HEK293T (cell line): ENCODE measurements at regions not wholly inside any gene's neighbourhood (a gene's known extent, or its start where the extent isn't known, plus 50 kb on each side); places are given as distances from the start of the nearest gene placed in this dataset.

Experiments used
- CTCF ChIA-PET: fragments of 350-600 bp; formaldehyde crosslinking; extraction: SDS; loops from one replicate; lab custom pipeline; 2021; ENCODE audit warnings: antibody characterized with exemption, inconsistent platforms; lab: Yijun Ruan, JAX
- POLR2A ChIA-PET: fragments of 350-600 bp; formaldehyde crosslinking; extraction: SDS; loops from one replicate; lab custom pipeline; 2020; ENCODE audit warnings: antibody characterized with exemption, inconsistent platforms; lab: Yijun Ruan, JAX
- DNase-seq: peaks from one replicate; pipeline ENCODE4 v3.0.0; 2012; ENCODE audit warnings: mixed read lengths; ENCODE audit errors: extremely low spot score
- ARNT ChIP-seq: fragments of 450-650 bp; IDR thresholded peaks from 2 replicates; pipeline ENCODE4 v1.6.1; 2017; ENCODE audit warnings: mild to moderate bottlenecking
- BHLHE40 ChIP-seq: fragments of 450-650 bp; IDR thresholded peaks from 2 replicates; pipeline ENCODE4 v1.6.1; 2016; ENCODE audit warnings: mild to moderate bottlenecking, moderate library complexity, borderline replicate concordance
- CTBP1 ChIP-seq: fragments of 450-650 bp; IDR thresholded peaks from 2 replicates; pipeline ENCODE4 v1.6.1; 2016; ENCODE audit warnings: borderline replicate concordance
- ELF4 ChIP-seq: fragments of 450-650 bp; IDR thresholded peaks from 2 replicates; pipeline ENCODE4 v1.6.1; 2017; ENCODE audit warnings: antibody characterized with exemption
- FOXA1 ChIP-seq: fragments of 450-650 bp; IDR thresholded peaks from 2 replicates; pipeline ENCODE4 v1.6.1; 2016; ENCODE audit warnings: mild to moderate bottlenecking
- FOXK2 ChIP-seq: fragments of 450-650 bp; IDR thresholded peaks from 2 replicates; pipeline ENCODE4 v1.6.1; 2016; ENCODE audit warnings: mild to moderate bottlenecking
- FOXM1 ChIP-seq: fragments of 450-650 bp; IDR thresholded peaks from 2 replicates; pipeline ENCODE4 v1.6.1; 2017; ENCODE audit warnings: mild to moderate bottlenecking, borderline replicate concordance
- HDGF ChIP-seq: fragments of 450-650 bp; IDR thresholded peaks from 2 replicates; pipeline ENCODE4 v1.6.1; 2017; ENCODE audit warnings: antibody characterized with exemption, borderline replicate concordance
- L3MBTL2 ChIP-seq: fragments of 450-650 bp; conservative IDR thresholded peaks from 2 replicates; pipeline ENCODE4 v1.6.1; 2016; ENCODE audit warnings: mild to moderate bottlenecking
- LEF1 ChIP-seq: fragments of 450-650 bp; IDR thresholded peaks from 2 replicates; pipeline ENCODE4 v1.6.1; 2017; ENCODE audit warnings: mild to moderate bottlenecking, borderline replicate concordance
- NFRKB ChIP-seq: fragments of 450-650 bp; IDR thresholded peaks from 2 replicates; pipeline ENCODE4 v1.6.1; 2016; ENCODE audit warnings: mild to moderate bottlenecking, moderate library complexity
- SP1 ChIP-seq: fragments of 450-650 bp; IDR thresholded peaks from 2 replicates; pipeline ENCODE4 v1.6.1; 2017
- SUZ12 ChIP-seq: fragments of 450-650 bp; IDR thresholded peaks from 2 replicates; pipeline ENCODE4 v1.6.1; 2016; ENCODE audit warnings: mild to moderate bottlenecking
- TARDBP ChIP-seq: fragments of 450-650 bp; IDR thresholded peaks from 2 replicates; pipeline ENCODE4 v1.6.1; 2016
- ZNF384 ChIP-seq: fragments of 450-650 bp; IDR thresholded peaks from 2 replicates; pipeline ENCODE4 v1.6.1; 2016
- TF ChIP-seq, protein P1 (sequence below): fragments of 450-650 bp; IDR thresholded peaks from 2 replicates; pipeline ENCODE4 v1.6.1; 2016

DNA sequence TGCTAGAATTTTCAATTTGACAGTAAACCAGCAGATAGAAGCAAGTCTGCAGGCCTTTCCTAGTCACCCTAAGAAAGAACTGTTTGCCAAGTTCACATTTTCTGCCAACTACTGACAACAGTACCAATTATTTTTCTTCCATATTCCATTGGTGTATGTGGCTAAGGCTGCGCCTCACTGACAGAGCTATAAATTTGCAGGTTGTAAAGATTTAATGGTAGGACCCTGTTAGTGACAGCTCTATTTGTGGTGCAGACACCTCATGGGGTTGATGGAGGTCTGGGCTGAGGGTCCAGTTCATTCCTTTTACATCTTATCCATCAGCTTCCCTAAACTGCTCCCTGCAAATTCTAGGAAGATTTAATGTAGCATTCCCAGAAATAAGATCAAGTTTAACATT, 228.5 kb downstream of the FRK start:
- CTCF ChIA-PET, result no interaction called here

DNA sequence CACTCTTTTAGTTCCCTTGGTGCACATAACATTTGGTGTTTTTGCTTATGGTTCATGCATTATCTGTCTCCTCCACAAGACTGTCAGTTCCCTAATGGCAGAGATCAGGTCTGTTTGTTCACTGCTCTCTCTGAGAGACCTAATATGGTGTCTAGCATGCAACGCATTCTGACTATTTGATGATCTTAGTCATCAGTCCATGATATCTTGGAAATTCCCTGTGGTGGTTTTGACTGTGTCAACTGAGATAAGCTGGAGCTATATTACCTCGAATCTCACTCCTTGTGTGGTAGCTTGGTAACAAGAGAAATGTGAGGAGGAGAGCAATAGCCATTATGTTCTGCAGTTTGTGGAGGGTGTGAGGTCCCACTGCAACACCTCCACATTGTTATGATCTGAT, 229.8 kb downstream of the FRK start:
- peak; percentile 15 for DNase-seq
- CTCF ChIA-PET, result no interaction called here
- TF ChIP-seq, protein P1, sequence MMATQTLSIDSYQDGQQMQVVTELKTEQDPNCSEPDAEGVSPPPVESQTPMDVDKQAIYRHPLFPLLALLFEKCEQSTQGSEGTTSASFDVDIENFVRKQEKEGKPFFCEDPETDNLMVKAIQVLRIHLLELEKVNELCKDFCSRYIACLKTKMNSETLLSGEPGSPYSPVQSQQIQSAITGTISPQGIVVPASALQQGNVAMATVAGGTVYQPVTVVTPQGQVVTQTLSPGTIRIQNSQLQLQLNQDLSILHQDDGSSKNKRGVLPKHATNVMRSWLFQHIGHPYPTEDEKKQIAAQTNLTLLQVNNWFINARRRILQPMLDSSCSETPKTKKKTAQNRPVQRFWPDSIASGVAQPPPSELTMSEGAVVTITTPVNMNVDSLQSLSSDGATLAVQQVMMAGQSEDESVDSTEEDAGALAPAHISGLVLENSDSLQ, result no peak
- TF ChIP-seq SP1 (no peak), HDGF (no peak), LEF1 (no peak)
- POLR2A ChIA-PET, result no interaction called here

More for the DNA sequence above, 228.5 kb downstream of the FRK start:
- TF ChIP-seq TARDBP, result no peak
- TF ChIP-seq, protein P1, result peak; percentile 94
- POLR2A ChIA-PET, result no interaction called here
- DNase-seq, result peak; percentile 20

DNA sequence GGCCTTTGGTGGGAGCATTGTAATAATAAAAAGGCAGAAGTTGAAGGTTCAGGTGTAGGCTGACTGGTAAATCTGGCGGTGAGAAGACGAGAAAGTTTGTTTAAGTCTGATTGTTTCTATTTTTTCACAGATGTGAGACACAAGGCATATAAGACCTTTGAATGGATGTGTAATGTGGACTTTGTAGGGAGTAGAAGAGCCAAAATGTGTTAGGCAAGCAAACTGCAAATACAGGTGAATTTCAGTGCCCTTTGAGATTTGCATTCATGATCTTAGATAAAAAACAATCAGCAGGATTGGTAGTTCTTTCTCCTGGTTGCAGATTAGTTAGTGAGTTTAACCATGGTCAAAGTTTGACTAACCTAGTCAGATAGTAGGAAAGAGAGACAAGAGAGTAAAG, 238.9 kb downstream of the FRK start:
- no peak for DNase-seq
- CTCF ChIA-PET, result no interaction called here
- TF ChIP-seq LEF1 (no peak), ELF4 (no peak), NFRKB (no peak), FOXK2 (no peak), SUZ12 (no peak), FOXM1 (no peak), BHLHE40 (no peak), HDGF (no peak), CTBP1 (no peak), SP1 (no peak), ARNT (no peak), L3MBTL2 (no peak), ZNF384 (no peak), FOXA1 (no peak), TARDBP (no peak)
- TF ChIP-seq, protein P1, result no peak
- POLR2A ChIA-PET, result no interaction called here

DNA sequence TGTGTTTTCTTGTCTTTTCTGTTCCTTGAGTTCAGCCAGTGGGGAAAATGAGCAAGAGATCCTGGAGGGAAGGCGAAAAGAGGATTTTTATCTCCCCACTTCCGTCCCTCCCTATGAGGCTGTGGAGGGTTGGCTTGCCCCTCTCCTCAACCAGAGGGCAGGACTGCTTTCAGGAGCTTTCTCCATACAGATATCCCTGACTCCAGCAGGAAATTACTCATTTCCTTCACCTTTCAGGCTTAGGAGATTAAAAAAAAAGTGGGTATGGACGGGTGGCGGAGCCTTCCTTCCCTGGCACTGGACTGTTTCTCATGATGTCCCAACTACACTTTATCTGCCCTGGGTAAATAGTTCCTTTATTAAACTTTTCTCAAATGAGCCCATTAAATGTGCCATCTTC, 241.2 kb downstream of the FRK start:
- DNase-seq, result no peak
- CTCF ChIA-PET, result no interaction called here
- POLR2A ChIA-PET, result no interaction called here

DNA sequence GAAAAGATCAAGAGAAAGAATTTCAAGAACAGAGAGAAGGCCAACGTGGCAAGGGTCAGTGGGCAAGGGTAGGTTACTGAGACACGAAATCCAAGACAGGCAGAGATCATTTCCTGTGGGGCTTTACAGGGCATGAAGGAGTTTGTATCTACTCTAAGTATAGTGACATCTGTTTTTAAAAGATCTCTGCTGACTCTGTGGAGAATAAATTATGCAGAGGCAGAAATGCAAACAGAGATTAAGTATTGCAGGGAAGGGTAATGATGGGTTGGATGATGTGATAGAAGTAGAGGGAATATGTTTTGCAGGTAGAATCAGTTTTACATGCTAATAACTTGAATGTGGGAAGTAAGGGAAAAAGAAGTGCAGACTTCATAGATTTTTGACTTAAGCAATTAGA, 243.5 kb downstream of the FRK start:
- TF ChIP-seq HDGF, result no peak
- no peak for TF ChIP-seq SP1
- TF ChIP-seq FOXK2, result no peak
- no peak for TF ChIP-seq LEF1
- TF ChIP-seq, protein P1, result no peak
- TF ChIP-seq ZNF384, result no peak
- no peak for TF ChIP-seq FOXM1
- no peak for TF ChIP-seq ARNT
- TF ChIP-seq SUZ12, result no peak
- POLR2A ChIA-PET, result no interaction called here
- no peak for DNase-seq
- CTCF ChIA-PET, result interaction anchor here (0.7 kb wide), 1 partner anchor 66 kb away, joined by 3 read pairs; no protein-coding TSS in a partner anchor

More for the DNA sequence above, 241.2 kb downstream of the FRK start:
- TF ChIP-seq CTBP1 (no peak), FOXK2 (no peak), BHLHE40 (no peak), LEF1 (no peak), TARDBP (no peak), ARNT (no peak), NFRKB (no peak), FOXM1 (no peak), ELF4 (no peak), SUZ12 (no peak), HDGF (no peak), L3MBTL2 (no peak), ZNF384 (no peak), FOXA1 (no peak), SP1 (no peak)
- TF ChIP-seq, protein P1, result no peak

DNA sequence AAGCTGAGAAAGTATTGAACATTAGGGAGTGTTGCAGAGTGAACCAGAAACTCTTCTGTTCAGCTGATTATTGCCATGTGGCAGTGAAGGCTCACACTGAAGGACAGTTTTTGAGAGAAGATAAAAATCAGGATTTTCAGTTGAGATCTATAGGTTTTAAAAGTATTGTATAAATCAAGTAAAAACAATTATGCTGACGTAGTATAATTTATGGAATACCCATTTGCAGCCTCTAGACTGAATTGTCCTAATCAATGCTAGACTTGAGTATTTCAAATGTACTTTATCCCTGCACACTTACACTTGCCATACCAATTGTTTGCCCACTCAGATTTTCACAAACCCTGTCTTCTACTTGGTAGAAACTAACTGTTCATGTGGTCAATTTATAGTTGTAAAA, 245.8 kb downstream of the FRK start:
- no peak for TF ChIP-seq FOXM1
- ChIA-PET CTCF (no interaction called here), POLR2A (no interaction called here)
- DNase-seq, result no peak
